ENCODE measurements at regions not wholly inside any gene's neighbourhood (a gene's known extent, or its start where the extent isn't known, plus 50 kb on each side); places are given as distances from the start of the nearest gene placed in this dataset.
A peak's percentile ranks its signal among the peaks of the same experiment; 100 is the strongest.

DNA sequence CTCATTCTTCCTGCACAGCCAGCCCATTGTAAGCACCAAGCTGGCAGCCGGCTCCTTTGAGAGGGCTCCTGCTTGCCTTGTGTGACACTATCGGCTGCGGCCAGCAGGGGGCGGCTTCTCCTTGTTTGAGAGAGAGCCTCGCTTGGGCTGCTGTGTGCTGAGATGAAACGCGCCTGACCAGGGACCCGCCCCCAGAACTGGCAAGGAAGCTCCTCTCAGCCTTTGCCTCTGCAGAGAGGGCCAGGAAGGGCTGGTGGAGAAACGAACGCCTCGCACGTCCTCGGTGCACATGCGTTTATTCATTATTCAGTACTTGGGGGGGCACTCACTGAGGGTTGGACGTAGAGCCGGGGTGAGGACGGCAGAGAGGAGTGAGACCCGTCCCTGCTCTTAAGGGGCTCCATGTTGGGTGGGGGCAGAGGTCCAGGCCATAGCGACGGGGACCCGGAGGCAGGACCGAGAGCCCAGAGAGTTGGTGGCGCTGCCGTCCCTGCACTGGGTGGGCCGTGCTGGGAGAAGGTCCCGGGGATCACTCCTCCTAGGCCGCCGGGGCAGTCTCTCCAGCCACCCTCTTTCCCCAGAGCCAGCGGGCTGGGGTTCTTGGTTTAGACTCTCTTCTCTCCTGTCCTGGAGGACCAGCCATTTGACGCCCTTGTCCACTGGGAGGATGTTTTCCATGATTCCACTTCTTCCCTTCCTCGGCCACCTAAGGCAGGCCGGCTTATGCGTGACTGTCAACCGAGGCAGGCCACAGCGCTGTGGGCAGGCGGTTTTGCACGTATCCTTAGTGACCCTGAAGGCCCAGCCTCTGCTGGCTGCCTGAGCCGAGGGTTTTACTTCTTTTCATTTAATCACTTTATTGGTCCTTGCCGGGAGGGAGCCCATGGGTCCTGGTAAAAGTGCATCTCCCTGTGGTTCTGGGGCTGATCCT is 174.5 kb downstream of the KATNAL1 start (continued):
- TF ChIP-seq ZFHX2 (tag by site-specific recombination; conservative IDR thresholded peaks at IDR 0.05), result 0 out of 2 replicates have a peak, but pooled peaks have one; percentile 11
- TF ChIP-seq, protein P1, sequence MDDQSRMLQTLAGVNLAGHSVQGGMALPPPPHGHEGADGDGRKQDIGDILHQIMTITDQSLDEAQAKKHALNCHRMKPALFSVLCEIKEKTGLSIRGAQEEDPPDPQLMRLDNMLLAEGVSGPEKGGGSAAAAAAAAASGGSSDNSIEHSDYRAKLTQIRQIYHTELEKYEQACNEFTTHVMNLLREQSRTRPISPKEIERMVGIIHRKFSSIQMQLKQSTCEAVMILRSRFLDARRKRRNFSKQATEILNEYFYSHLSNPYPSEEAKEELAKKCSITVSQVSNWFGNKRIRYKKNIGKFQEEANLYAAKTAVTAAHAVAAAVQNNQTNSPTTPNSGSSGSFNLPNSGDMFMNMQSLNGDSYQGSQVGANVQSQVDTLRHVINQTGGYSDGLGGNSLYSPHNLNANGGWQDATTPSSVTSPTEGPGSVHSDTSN (CRISPR knock-in tag; IDR thresholded peaks at IDR 0.05), result no peak
- no peak for TF ChIP-seq GLIS1 (tag by site-specific recombination; IDR thresholded peaks at IDR 0.05)
- TF ChIP-seq ZNF660 (tag by site-specific recombination; IDR thresholded peaks at IDR 0.05), result 0 out of 2 replicates have a peak, but pooled peaks have one; percentile 37
- TF ChIP-seq ZNF623 (tag by site-specific recombination; IDR thresholded peaks at IDR 0.05), result no peak
- TF ChIP-seq ZFP37 (tag by site-specific recombination; IDR thresholded peaks at IDR 0.05), result no peak
- 0 out of 2 replicates have a peak, but pooled peaks have one; percentile 13 for TF ChIP-seq ZBTB17 (tag by site-specific recombination; IDR thresholded peaks at IDR 0.05)
- TF ChIP-seq, protein P2, sequence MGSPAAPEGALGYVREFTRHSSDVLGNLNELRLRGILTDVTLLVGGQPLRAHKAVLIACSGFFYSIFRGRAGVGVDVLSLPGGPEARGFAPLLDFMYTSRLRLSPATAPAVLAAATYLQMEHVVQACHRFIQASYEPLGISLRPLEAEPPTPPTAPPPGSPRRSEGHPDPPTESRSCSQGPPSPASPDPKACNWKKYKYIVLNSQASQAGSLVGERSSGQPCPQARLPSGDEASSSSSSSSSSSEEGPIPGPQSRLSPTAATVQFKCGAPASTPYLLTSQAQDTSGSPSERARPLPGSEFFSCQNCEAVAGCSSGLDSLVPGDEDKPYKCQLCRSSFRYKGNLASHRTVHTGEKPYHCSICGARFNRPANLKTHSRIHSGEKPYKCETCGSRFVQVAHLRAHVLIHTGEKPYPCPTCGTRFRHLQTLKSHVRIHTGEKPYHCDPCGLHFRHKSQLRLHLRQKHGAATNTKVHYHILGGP (tag by site-specific recombination; IDR thresholded peaks at IDR 0.05), result no peak
- TF ChIP-seq ZNF350 (tag by site-specific recombination; IDR thresholded peaks at IDR 0.05), result no peak
- TF ChIP-seq ZFP69B (tag by site-specific recombination; IDR thresholded peaks at IDR 0.05), result no peak
- TF ChIP-seq, protein P3, sequence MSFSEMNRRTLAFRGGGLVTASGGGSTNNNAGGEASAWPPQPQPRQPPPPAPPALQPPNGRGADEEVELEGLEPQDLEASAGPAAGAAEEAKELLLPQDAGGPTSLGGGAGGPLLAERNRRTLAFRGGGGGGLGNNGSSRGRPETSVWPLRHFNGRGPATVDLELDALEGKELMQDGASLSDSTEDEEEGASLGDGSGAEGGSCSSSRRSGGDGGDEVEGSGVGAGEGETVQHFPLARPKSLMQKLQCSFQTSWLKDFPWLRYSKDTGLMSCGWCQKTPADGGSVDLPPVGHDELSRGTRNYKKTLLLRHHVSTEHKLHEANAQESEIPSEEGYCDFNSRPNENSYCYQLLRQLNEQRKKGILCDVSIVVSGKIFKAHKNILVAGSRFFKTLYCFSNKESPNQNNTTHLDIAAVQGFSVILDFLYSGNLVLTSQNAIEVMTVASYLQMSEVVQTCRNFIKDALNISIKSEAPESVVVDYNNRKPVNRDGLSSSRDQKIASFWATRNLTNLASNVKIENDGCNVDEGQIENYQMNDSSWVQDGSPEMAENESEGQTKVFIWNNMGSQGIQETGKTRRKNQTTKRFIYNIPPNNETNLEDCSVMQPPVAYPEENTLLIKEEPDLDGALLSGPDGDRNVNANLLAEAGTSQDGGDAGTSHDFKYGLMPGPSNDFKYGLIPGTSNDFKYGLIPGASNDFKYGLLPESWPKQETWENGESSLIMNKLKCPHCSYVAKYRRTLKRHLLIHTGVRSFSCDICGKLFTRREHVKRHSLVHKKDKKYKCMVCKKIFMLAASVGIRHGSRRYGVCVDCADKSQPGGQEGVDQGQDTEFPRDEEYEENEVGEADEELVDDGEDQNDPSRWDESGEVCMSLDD (tag by site-specific recombination; IDR thresholded peaks at IDR 0.05), result no peak
- TF ChIP-seq ZNF777 (tag by site-specific recombination; IDR thresholded peaks at IDR 0.05; ENCODE audit: borderline replicate concordance), result no peak
- TF ChIP-seq, protein P4, sequence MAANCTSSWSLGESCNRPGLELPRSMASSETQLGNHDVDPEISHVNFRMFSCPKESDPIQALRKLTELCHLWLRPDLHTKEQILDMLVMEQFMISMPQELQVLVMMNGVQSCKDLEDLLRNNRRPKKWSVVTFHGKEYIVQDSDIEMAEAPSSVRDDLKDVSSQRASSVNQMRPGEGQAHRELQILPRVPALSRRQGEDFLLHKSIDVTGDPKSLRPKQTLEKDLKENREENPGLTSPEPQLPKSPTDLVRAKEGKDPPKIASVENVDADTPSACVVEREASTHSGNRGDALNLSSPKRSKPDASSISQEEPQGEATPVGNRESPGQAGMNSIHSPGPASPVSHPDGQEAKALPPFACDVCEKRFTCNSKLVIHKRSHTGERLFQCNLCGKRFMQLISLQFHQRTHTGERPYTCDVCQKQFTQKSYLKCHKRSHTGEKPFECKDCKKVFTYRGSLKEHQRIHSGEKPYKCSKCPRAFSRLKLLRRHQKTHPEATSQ (tag by site-specific recombination; IDR thresholded peaks at IDR 0.05), result no peak
- peak; percentile 74 for TF ChIP-seq ZNF654 (tag by site-specific recombination; IDR thresholded peaks at IDR 0.05; ENCODE audit: low read depth)
- no peak for TF ChIP-seq ZNF830 (tag by site-specific recombination; IDR thresholded peaks at IDR 0.05; ENCODE audit: low read depth)
- no peak for TF ChIP-seq ZNF223 (tag by site-specific recombination; IDR thresholded peaks at IDR 0.05)
- TF ChIP-seq ZNF629 (tag by site-specific recombination; IDR thresholded peaks at IDR 0.05), result no peak

DNA sequence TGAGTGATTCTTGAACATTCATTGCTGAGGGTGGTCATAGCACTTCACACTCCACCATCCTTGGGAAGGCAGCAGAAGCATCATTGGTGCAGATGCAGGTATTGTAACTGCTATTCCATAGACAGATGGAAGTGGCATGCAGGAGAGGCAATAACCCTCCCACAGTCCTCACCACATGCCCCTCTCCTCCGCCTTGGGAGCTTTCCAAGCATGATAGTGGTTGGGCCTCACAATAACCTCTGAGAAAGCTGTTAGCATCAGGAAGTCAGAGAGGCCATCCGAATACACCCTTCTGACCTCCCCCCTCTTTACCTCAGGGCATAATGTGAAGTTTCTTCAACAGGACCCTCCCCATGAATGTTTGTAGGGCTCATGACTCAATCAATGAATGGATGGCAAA is 177.9 kb downstream of the KATNAL1 start:
- POLR2A ChIA-PET, result no interaction called here
- TF ChIP-seq ZNF24 (tag by site-specific recombination; IDR thresholded peaks at IDR 0.05), result no peak
- TF ChIP-seq, protein P5, sequence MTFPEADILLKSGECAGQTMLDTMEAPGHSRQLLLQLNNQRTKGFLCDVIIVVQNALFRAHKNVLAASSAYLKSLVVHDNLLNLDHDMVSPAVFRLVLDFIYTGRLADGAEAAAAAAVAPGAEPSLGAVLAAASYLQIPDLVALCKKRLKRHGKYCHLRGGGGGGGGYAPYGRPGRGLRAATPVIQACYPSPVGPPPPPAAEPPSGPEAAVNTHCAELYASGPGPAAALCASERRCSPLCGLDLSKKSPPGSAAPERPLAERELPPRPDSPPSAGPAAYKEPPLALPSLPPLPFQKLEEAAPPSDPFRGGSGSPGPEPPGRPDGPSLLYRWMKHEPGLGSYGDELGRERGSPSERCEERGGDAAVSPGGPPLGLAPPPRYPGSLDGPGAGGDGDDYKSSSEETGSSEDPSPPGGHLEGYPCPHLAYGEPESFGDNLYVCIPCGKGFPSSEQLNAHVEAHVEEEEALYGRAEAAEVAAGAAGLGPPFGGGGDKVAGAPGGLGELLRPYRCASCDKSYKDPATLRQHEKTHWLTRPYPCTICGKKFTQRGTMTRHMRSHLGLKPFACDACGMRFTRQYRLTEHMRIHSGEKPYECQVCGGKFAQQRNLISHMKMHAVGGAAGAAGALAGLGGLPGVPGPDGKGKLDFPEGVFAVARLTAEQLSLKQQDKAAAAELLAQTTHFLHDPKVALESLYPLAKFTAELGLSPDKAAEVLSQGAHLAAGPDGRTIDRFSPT (tag by site-specific recombination; IDR thresholded peaks at IDR 0.05), result no peak
- TF ChIP-seq ZNF660 (tag by site-specific recombination; IDR thresholded peaks at IDR 0.05), result no peak
- no peak for TF ChIP-seq ZNF132 (tag by site-specific recombination; IDR thresholded peaks at IDR 0.05; ENCODE audit: borderline replicate concordance)
- no peak for TF ChIP-seq ZFHX2 (tag by site-specific recombination; conservative IDR thresholded peaks at IDR 0.05)
- no peak for TF ChIP-seq ZBTB48 (tag by site-specific recombination; IDR thresholded peaks at IDR 0.05)
- no peak for TF ChIP-seq ZNF558 (tag by site-specific recombination; IDR thresholded peaks at IDR 0.05)
- no peak for TF ChIP-seq ZNF560 (tag by site-specific recombination; IDR thresholded peaks at IDR 0.05; ENCODE audit: borderline replicate concordance)
- TF ChIP-seq ZNF561 (tag by site-specific recombination; IDR thresholded peaks at IDR 0.05; ENCODE audit: borderline replicate concordance), result no peak
- no peak for TF ChIP-seq ZNF274 (IDR thresholded peaks at IDR 0.05; ENCODE audit: low read length)
- no peak for TF ChIP-seq ZNF274 (tag by site-specific recombination; IDR thresholded peaks at IDR 0.05; ENCODE audit: borderline replicate concordance)
- Histone ChIP-seq H3K27ac (ENCODE audit: extremely low read depth, low read depth, low read length) (no peak overlapping the region), H3K9me3 (ENCODE audit: control insufficient read depth, insufficient read depth, low read depth, low read length) (no peaks in the 10 kb centered on the region), H3K4me3 (ENCODE audit: low read depth, low read length) (no peak overlapping the region), H3K4me1 (ENCODE audit: control insufficient read depth, insufficient read depth, low read length) (no peaks in the 10 kb centered on the region; the same call in 1 of the 2 replicates), H3K36me3 (ENCODE audit: control insufficient read depth in 2 of 2, insufficient read depth in 1 of 2, low read length in 2 of 2) (no peaks in the 10 kb centered on the region)
- CTCF ChIA-PET, result no interaction called here
